Fibroblast of pulmonary artery (primary cell): ENCODE measurements at regions not wholly inside any gene's neighbourhood (a gene's known extent, or its start where the extent isn't known, plus 50 kb on each side); places are given as distances from the start of the nearest gene placed in this dataset.
"Not testable (repeated sequence)": the region's sequence is repeated elsewhere in the genome, so short reads cannot be mapped to it uniquely, and the experiment has no call there.

Experiments
- DNase-seq: peaks from one replicate; pipeline ENCODE4 v3.0.0-alpha.2; 2010; ENCODE audit warnings: low read depth
- H3K4me3 ChIP-seq: replicated peaks from 2 replicates; pipeline ENCODE4 v1.5.1; 2011; ENCODE audit warnings: low read depth, mild to moderate bottlenecking, control low read depth, low read length, moderate library complexity
- TF ChIP-seq, protein P1 (sequence below): IDR thresholded peaks from 2 replicates; pipeline ENCODE4 v1.5.1; 2011; ENCODE audit warnings: mild to moderate bottlenecking, control low read depth, low read length, inconsistent platforms; ENCODE audit errors: missing control alignments

- TF ChIP-seq, protein P1, sequence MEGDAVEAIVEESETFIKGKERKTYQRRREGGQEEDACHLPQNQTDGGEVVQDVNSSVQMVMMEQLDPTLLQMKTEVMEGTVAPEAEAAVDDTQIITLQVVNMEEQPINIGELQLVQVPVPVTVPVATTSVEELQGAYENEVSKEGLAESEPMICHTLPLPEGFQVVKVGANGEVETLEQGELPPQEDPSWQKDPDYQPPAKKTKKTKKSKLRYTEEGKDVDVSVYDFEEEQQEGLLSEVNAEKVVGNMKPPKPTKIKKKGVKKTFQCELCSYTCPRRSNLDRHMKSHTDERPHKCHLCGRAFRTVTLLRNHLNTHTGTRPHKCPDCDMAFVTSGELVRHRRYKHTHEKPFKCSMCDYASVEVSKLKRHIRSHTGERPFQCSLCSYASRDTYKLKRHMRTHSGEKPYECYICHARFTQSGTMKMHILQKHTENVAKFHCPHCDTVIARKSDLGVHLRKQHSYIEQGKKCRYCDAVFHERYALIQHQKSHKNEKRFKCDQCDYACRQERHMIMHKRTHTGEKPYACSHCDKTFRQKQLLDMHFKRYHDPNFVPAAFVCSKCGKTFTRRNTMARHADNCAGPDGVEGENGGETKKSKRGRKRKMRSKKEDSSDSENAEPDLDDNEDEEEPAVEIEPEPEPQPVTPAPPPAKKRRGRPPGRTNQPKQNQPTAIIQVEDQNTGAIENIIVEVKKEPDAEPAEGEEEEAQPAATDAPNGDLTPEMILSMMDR, result no peak
- no peak overlapping the region for H3K4me3 ChIP-seq
- no peak for DNase-seq
These were observed 119.0 kb upstream of the TBC1D5 start for GRCh38 chr3:17861476-17861875.

- not testable (repeated sequence) for DNase-seq
These were observed 118.5 kb upstream of the TBC1D5 start for GRCh38 chr3:17860840-17861471.

DNA sequence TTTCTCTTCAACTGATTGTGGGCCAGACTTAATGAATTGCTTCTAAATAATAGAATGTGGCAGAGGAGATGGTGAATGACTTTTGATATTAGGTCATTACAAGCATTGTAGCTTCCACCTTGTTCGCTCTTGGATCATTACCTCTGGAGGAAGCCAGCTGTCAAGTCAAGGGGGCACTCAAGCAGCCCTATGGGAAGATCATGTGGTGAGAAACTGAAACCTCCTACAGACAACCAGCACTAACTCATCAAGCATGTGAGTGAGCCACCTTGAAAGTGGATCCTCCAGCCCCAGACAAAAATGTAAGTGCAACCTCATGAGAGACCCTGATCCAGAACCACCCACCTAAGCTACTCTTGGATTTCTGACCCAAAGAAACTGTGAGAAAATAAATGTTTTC lies 109.8 kb upstream of the TBC1D5 start:
- no peak for DNase-seq
- TF ChIP-seq, protein P1, result no peak
- H3K4me3 ChIP-seq, result no peak overlapping the region

More at GRCh38 chr3:17860840-17861471, 118.5 kb upstream of the TBC1D5 start:
- not testable (repeated sequence) for H3K4me3 ChIP-seq

DNA sequence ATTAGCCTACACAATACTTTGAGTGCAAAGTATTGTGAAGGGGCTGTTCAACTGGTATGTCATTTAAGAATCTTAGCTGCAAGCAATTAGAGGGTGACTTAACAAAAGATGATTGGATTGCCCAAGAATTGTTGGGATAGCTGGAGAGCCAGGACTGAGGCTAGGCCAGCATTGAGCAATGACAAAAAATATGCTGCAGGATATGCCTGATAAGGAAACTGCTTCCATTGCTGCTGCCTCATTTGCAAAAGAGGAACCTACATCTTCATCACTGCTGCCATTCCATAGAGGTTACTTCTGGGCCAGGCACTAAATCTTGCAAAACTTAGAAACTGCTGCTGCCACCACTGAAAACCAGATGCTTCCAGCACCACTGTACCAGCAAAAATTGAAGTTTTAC lies 108.0 kb upstream of the TBC1D5 start:
- no peak overlapping the region for H3K4me3 ChIP-seq
- peak; percentile 38 for DNase-seq
- TF ChIP-seq, protein P1, result no peak

DNA sequence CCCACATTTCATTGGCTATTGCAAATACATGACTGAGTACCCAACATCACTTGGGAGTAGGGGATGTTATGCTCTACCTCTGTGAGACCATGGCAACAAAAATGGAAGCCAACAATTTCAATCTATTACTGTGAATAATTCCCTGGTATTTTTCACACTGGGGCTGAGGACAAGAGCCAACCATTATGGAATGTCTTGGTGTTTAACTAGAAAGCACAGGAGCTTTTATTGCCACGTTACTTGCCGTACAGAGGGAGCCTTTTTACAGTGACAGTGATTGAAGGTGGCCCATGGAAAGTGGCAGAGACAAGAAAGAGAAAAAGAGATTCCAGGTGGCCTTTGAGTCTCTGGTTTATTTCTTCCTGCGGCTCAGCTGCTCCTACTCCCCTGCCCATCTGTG lies 105.7 kb upstream of the TBC1D5 start:
- no peak for DNase-seq

DNA sequence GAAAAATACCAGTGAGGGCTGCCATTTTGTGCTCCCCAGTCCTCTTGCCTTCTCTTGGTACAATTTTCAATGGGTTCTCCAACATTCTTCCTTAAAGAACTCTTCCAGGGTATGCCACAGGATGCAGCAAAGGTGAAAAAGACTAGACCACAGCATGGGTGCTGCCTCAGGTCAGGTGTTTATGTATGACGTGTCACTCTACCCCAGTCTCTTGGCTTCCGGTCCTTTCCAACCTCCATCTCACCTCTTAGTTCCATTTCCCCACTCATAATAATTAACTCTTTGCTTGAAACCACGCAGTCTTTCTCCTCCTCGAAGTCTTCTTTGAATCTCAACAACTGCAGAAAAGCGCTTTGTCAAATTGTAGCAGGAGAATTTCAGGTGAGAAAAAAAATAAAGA lies 104.7 kb upstream of the TBC1D5 start:
- TF ChIP-seq, protein P1, result no peak
- no peak overlapping the region for H3K4me3 ChIP-seq
- no peak for DNase-seq

More for the DNA sequence above, 105.7 kb upstream of the TBC1D5 start:
- TF ChIP-seq, protein P1, result no peak
- H3K4me3 ChIP-seq, result no peak overlapping the region

DNA sequence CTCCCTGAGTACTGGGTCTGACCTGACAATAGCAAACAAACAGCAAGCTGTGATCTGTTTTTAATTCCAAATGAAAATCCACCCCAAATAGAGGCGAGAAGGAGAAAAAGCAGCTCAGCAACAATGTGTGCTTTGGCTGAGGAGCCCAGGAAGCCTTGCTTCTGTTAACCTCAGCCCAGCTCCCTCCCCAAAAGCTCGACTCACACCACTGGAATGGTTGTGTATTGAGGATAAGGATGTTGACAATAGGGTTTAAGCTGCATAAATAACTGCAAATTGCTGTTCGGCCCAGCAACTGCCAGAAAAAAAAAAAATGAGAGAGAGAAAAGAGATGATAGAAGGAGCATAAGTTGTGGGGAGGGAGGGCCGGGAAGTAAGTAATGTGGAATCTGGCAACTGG lies 104.0 kb upstream of the TBC1D5 start:
- no peak overlapping the region for H3K4me3 ChIP-seq
- DNase-seq, result no peak
- TF ChIP-seq, protein P1, result no peak
